Testis (tissue), 2 donors: ENCODE measurements at regions not wholly inside any gene's neighbourhood (a gene's known extent, or its start where the extent isn't known, plus 50 kb on each side); places are given as distances from the start of the nearest gene placed in this dataset.

Experiments
- CTCF ChIP-seq, 3 experiments: fragments of 450-650 bp in 2 of 3; fragments of 200-600 bp in 1 of 3; sonication (generic) in 1 of 3; IDR thresholded peaks; one replicate each; pipeline ENCODE4 v1.5.1; 2016 to 2019; ENCODE audit warnings: antibody characterized with exemption in 3 of 3, mild to moderate bottlenecking in 2 of 3, moderate library complexity in 1 of 3
- POLR2A ChIP-seq: fragments of 450-650 bp; IDR thresholded peaks from one replicate; pipeline ENCODE4 v1.6.1; 2017; ENCODE audit warnings: antibody characterized with exemption, mild to moderate bottlenecking, moderate library complexity

GRCh38 chr16:51009359-51009758 lies 141.7 kb downstream of the SALL1 start:
- TF ChIP-seq CTCF (IDR thresholded peaks at IDR 0.05): no peak
- no peak for TF ChIP-seq POLR2A
